ENCODE measurements at regions not wholly inside any gene's neighbourhood (a gene's known extent, or its start where the extent isn't known, plus 50 kb on each side); places are given as distances from the start of the nearest gene placed in this dataset.

GRCh38 chr3:193883551-193883950 lies 252.4 kb upstream of the HES1 start:
- no peak for DNase-seq (ENCODE audit: low read depth)
- Histone ChIP-seq H3K4me3 (ENCODE audit: low read depth, low read length) (no peak overlapping the region), H3K27me3 (ENCODE audit: control insufficient read depth, insufficient read depth, low read length) (no peaks in the 10 kb centered on the region), H3K36me3 (ENCODE audit: control insufficient read depth, insufficient read depth, low read length) (no peaks in the 10 kb centered on the region)
- no peak for FAIRE-seq
- TF ChIP-seq, protein P1, sequence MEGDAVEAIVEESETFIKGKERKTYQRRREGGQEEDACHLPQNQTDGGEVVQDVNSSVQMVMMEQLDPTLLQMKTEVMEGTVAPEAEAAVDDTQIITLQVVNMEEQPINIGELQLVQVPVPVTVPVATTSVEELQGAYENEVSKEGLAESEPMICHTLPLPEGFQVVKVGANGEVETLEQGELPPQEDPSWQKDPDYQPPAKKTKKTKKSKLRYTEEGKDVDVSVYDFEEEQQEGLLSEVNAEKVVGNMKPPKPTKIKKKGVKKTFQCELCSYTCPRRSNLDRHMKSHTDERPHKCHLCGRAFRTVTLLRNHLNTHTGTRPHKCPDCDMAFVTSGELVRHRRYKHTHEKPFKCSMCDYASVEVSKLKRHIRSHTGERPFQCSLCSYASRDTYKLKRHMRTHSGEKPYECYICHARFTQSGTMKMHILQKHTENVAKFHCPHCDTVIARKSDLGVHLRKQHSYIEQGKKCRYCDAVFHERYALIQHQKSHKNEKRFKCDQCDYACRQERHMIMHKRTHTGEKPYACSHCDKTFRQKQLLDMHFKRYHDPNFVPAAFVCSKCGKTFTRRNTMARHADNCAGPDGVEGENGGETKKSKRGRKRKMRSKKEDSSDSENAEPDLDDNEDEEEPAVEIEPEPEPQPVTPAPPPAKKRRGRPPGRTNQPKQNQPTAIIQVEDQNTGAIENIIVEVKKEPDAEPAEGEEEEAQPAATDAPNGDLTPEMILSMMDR (IDR thresholded peaks at IDR 0.05; ENCODE audit: insufficient read depth, low read length, severe bottlenecking), result no peak

- FAIRE-seq (no peak), DNase-seq (ENCODE audit: low read depth) (no peak)
- Histone ChIP-seq H3K4me3 (ENCODE audit: low read depth, low read length) (no peak overlapping the region), H3K36me3 (ENCODE audit: control insufficient read depth, insufficient read depth, low read length) (no peaks in the 10 kb centered on the region), H3K27me3 (ENCODE audit: control insufficient read depth, insufficient read depth, low read length) (no peaks in the 10 kb centered on the region)
- TF ChIP-seq, protein P1 (IDR thresholded peaks at IDR 0.05; ENCODE audit: insufficient read depth, low read length, severe bottlenecking), result no peak
These were observed 251.9 kb upstream of the HES1 start for GRCh38 chr3:193884027-193884426.

GRCh38 chr3:193884652-193885051 lies 251.3 kb upstream of the HES1 start:
- no peak overlapping the region for H3K4me3 ChIP-seq (ENCODE audit: low read depth, low read length)
- FAIRE-seq (no peak), DNase-seq (ENCODE audit: low read depth) (no peak)
- no peaks in the 10 kb centered on the region for H3K36me3 ChIP-seq (ENCODE audit: control insufficient read depth, insufficient read depth, low read length)
- H3K27me3 ChIP-seq (ENCODE audit: control insufficient read depth, insufficient read depth, low read length), result no peaks in the 10 kb centered on the region
- TF ChIP-seq, protein P1 (IDR thresholded peaks at IDR 0.05; ENCODE audit: insufficient read depth, low read length, severe bottlenecking), result no peak

GRCh38 chr3:193885832-193886231 lies 250.1 kb upstream of the HES1 start:
- Histone ChIP-seq H3K4me3 (ENCODE audit: low read depth, low read length) (no peak overlapping the region), H3K36me3 (ENCODE audit: control insufficient read depth, insufficient read depth, low read length) (no peaks in the 10 kb centered on the region), H3K27me3 (ENCODE audit: control insufficient read depth, insufficient read depth, low read length) (no peaks in the 10 kb centered on the region)
- FAIRE-seq (no peak), DNase-seq (ENCODE audit: low read depth) (no peak)
- TF ChIP-seq, protein P1 (IDR thresholded peaks at IDR 0.05; ENCODE audit: insufficient read depth, low read length, severe bottlenecking), result no peak

DNA sequence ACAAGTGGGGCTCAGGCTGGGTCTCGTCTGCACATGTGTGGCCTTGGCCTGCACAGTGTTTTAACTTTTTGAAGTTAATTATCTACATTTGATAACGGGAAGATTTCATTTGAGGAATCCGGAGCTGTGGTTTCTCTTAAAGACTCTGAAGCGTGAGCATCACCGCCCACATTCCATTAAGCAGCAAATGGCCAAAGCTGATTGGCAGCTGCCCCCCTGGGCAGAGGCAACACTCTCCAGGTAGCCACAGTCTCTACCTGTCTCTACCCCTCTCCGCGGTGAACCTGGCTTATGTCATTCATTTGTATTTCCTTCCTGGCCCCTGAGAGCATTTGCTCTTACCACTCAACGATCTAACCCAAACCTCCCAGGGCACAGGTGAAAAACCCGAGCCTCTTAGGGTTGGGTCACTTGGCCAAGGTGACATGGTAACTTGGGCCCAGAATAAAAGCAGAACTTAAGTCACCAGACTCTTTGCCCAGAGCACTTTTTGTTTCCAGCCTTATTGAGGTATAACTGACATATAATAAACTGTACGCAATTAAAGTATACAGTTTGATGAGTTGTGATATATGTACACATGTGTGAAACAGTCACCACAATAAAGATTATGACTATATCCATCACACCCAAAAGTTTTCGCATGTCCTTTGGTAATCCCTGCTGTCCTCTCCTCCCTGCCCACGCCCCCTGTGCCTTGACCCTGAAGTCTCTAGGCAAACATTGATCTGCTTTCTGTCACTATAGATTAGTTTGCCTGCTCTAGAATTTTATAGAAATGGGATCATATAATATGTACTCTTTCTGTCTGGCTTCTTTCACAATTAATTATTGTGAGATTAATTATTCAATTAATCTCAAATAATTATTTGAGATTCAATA lies 245.7 kb upstream of the HES1 start:
- DNase-seq (ENCODE audit: low read depth) (no peak), FAIRE-seq (no peak)
- Histone ChIP-seq H3K36me3 (ENCODE audit: control insufficient read depth, insufficient read depth, low read length) (no peaks in the 10 kb centered on the region), H3K27me3 (ENCODE audit: control insufficient read depth, insufficient read depth, low read length) (no peaks in the 10 kb centered on the region), H3K4me3 (ENCODE audit: low read depth, low read length) (no peak overlapping the region)
- TF ChIP-seq, protein P1 (IDR thresholded peaks at IDR 0.05; ENCODE audit: insufficient read depth, low read length, severe bottlenecking), result no peak

Measured in bronchial epithelial cell (primary cell).